A549 (cell line): ENCODE measurements at regions not wholly inside any gene's neighbourhood (a gene's known extent, or its start where the extent isn't known, plus 50 kb on each side); places are given as distances from the start of the nearest gene placed in this dataset.

Experiments used
- HEYL ChIP-seq: fragments of 250-450 bp; sonication (Bioruptor Pico); IDR thresholded peaks from 2 replicates; pipeline ENCODE4 v1.8.0; 2021; ENCODE audit warnings: mild to moderate bottlenecking, moderate library complexity
- MAZ ChIP-seq: fragments of 150-350 bp; IDR thresholded peaks from 2 replicates; pipeline ENCODE4 v1.6.1; 2014; ENCODE audit warnings: antibody characterized with exemption, low read depth, low read length, borderline replicate concordance
- RFX5 ChIP-seq: fragments of 450-650 bp; IDR thresholded peaks from 2 replicates; pipeline ENCODE4 v1.7.1; 2014; ENCODE audit warnings: antibody characterized with exemption, mild to moderate bottlenecking, moderate library complexity
- TF ChIP-seq, protein P1 (sequence below): fragments of >200 bp; sonication (Bioruptor Twin); formaldehyde crosslinking; IDR thresholded peaks from 3 replicates; pipeline ENCODE4 v1.5.1; 2016

- TF ChIP-seq, protein P1, sequence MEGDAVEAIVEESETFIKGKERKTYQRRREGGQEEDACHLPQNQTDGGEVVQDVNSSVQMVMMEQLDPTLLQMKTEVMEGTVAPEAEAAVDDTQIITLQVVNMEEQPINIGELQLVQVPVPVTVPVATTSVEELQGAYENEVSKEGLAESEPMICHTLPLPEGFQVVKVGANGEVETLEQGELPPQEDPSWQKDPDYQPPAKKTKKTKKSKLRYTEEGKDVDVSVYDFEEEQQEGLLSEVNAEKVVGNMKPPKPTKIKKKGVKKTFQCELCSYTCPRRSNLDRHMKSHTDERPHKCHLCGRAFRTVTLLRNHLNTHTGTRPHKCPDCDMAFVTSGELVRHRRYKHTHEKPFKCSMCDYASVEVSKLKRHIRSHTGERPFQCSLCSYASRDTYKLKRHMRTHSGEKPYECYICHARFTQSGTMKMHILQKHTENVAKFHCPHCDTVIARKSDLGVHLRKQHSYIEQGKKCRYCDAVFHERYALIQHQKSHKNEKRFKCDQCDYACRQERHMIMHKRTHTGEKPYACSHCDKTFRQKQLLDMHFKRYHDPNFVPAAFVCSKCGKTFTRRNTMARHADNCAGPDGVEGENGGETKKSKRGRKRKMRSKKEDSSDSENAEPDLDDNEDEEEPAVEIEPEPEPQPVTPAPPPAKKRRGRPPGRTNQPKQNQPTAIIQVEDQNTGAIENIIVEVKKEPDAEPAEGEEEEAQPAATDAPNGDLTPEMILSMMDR = no peak
- TF ChIP-seq MAZ (no peak), HEYL (CRISPR knock-in tag) (no peak), RFX5 (no peak)
Observed at GRCh38 chr6:125596020-125596419, 153.4 kb upstream of the HEY2 start.
